SK-N-SH (cell line): ENCODE measurements at regions not wholly inside any gene's neighbourhood (a gene's known extent, or its start where the extent isn't known, plus 50 kb on each side); places are given as distances from the start of the nearest gene placed in this dataset.

Experiments used
- CTCF ChIA-PET: fragments of 300-600, 350-600 bp; formaldehyde crosslinking; extraction: SDS; loops from one replicate; lab custom pipeline; 2021; lab: Yijun Ruan, JAX
- POLR2A ChIA-PET: fragments of 350-600 bp; sonication (Branson Sonifier 250); formaldehyde crosslinking; extraction: SDS; loops from one replicate; lab custom pipeline; 2020; ENCODE audit warnings: antibody characterized with exemption, inconsistent platforms; lab: Yijun Ruan, JAX
- DNase-seq: peaks from one replicate; pipeline ENCODE4 v3.0.0; 2012
- H2AFZ ChIP-seq: fragments of 200-600 bp; sonication (generic); 2 replicates; pipeline ENCODE4 v1.8.1; 2016; ENCODE audit warnings: antibody characterized with exemption, mild to moderate bottlenecking, low read depth
- H3F3A ChIP-seq: fragments of 200-600 bp; sonication (generic); replicated peaks from 2 replicates; pipeline ENCODE3; 2016; ENCODE audit warnings: antibody characterized with exemption, mild to moderate bottlenecking; ENCODE audit not compliant: insufficient read depth
- H3K27ac ChIP-seq, 2 experiments: fragments of 200-500 bp in 1 of 2; fragments of 200-600 bp in 1 of 2; sonication (Bioruptor generic) in 1 of 2; sonication (generic), shearing (Covaris generic) in 1 of 2; 2 replicates each; pipeline versions ENCODE4 v1.5.1 to v1.6.1; 2014 to 2016; ENCODE audit warnings: low read depth in 2 of 2, inconsistent platforms in 1 of 2, low read length in 1 of 2, mild to moderate bottlenecking in 1 of 2, mixed read lengths in 1 of 2
- H3K27me3 ChIP-seq: fragments of 200-600 bp; sonication (generic), shearing (Covaris generic); 2 replicates; pipeline ENCODE4 v1.6.1; 2016; ENCODE audit warnings: mixed run types; ENCODE audit not compliant: insufficient read depth
- H3K36me3 ChIP-seq, 2 experiments: fragments of 200-500 bp in 1 of 2; fragments of 200-600 bp in 1 of 2; sonication (Bioruptor generic) in 1 of 2; sonication (generic) in 1 of 2; replicated peaks in 1 of 2; 2 replicates each; pipeline versions ENCODE3 to v1.5.1; 2014 to 2016; ENCODE audit warnings: low read length in 1 of 2, mild to moderate bottlenecking in 1 of 2; ENCODE audit not compliant: insufficient read depth in 2 of 2, control insufficient read depth in 1 of 2
- H3K4me1 ChIP-seq, 2 experiments: fragments of 200-500 bp in 1 of 2; fragments of 200-600 bp in 1 of 2; sonication (Bioruptor generic) in 1 of 2; sonication (generic), shearing (Covaris generic) in 1 of 2; 2 replicates each; pipeline versions ENCODE4 v1.5.1 to v1.6.1; 2014 to 2016; ENCODE audit warnings: low read depth in 1 of 2, low read length in 1 of 2, mixed run types in 1 of 2; ENCODE audit not compliant: insufficient read depth in 2 of 2, control insufficient read depth in 1 of 2
- H3K4me2 ChIP-seq: fragments of 200-600 bp; sonication (generic), shearing (Covaris generic); 2 replicates; pipeline ENCODE4 v1.6.1; 2017; ENCODE audit warnings: mixed run types
- H3K4me3 ChIP-seq, 2 experiments: fragments of 200-500 bp in 1 of 2; fragments of 200-600 bp in 1 of 2; sonication (Bioruptor generic) in 1 of 2; sonication (generic), shearing (Covaris generic) in 1 of 2; 2 replicates each; pipeline versions ENCODE4 v1.5.1 to v1.8.1; 2014 to 2016; ENCODE audit warnings: low read depth in 2 of 2, inconsistent platforms in 1 of 2, low read length in 1 of 2, mild to moderate bottlenecking in 1 of 2, mixed read lengths in 1 of 2, moderate library complexity in 1 of 2
- H3K79me2 ChIP-seq: fragments of 200-600 bp; sonication (generic); 2 replicates; pipeline ENCODE4 v1.8.1; 2017; ENCODE audit warnings: mild to moderate bottlenecking; ENCODE audit not compliant: insufficient read depth
- H3K9ac ChIP-seq: fragments of 200-600 bp; sonication (generic); 2 replicates; pipeline ENCODE4 v1.6.1; 2017; ENCODE audit warnings: mixed run types
- H3K9me2 ChIP-seq: fragments of 200-600 bp; sonication (generic); 2 replicates; pipeline ENCODE4 v1.6.1; 2017; ENCODE audit warnings: mixed run types
- H3K9me3 ChIP-seq: fragments of 200-600 bp; sonication (generic); 2 replicates; pipeline ENCODE4 v1.6.1; 2017; ENCODE audit warnings: mixed run types, mild to moderate bottlenecking, moderate library complexity
- H4K20me1 ChIP-seq: fragments of 200-600 bp; sonication (generic); 2 replicates; pipeline ENCODE4 v1.6.1; 2017; ENCODE audit warnings: mild to moderate bottlenecking, mixed run types; ENCODE audit not compliant: insufficient read depth
- CHD2 ChIP-seq: fragments of 150-350 bp; IDR thresholded peaks from 2 replicates; pipeline ENCODE4 v1.6.1; 2018; ENCODE audit warnings: low read length; ENCODE audit not compliant: partially characterized antibody
- CTCF ChIP-seq: fragments of 200-600 bp; sonication (generic); IDR thresholded peaks from 2 replicates; pipeline ENCODE4 v1.6.1; 2017; ENCODE audit warnings: antibody characterized with exemption, mild to moderate bottlenecking, moderate library complexity
- EZH2phosphoT487 ChIP-seq: fragments of 200-600 bp; sonication (generic); IDR thresholded peaks from 2 replicates; pipeline ENCODE4 v1.6.1; 2017; ENCODE audit warnings: low read depth, mixed run types, mild to moderate bottlenecking, antibody characterized with exemption, moderate library complexity, borderline replicate concordance
- FOSL2 ChIP-seq: IDR thresholded peaks from 2 replicates; pipeline ENCODE4 v1.4.0; 2012; ENCODE audit warnings: low read depth, mild to moderate bottlenecking, moderate library complexity, borderline replicate concordance
- FOXJ3 ChIP-seq: sonication (generic); formaldehyde crosslinking; IDR thresholded peaks from 2 replicates; pipeline ENCODE4 v1.5.1; 2020; ENCODE audit warnings: mild to moderate bottlenecking, missing genetic modification reagents
- FOXM1 ChIP-seq: IDR thresholded peaks from 2 replicates; pipeline ENCODE4 v1.4.0; 2012; ENCODE audit warnings: low read depth, mild to moderate bottlenecking
- GABPA ChIP-seq: IDR thresholded peaks from 2 replicates; pipeline ENCODE4 v1.4.0; 2012; ENCODE audit warnings: low read depth, mild to moderate bottlenecking
- GATA2 ChIP-seq: sonication (generic); formaldehyde crosslinking; IDR thresholded peaks from 2 replicates; pipeline ENCODE4 v1.5.0; 2020; ENCODE audit warnings: mild to moderate bottlenecking, missing genetic modification reagents
- IRF3 ChIP-seq: fragments of 150-350 bp; IDR thresholded peaks from 2 replicates; pipeline ENCODE4 v1.6.1; 2016; ENCODE audit warnings: mild to moderate bottlenecking, low read depth, low read length
- MAX ChIP-seq: IDR thresholded peaks from 2 replicates; pipeline ENCODE4 v1.4.0; 2012; ENCODE audit warnings: low read depth
- MEF2A ChIP-seq: IDR thresholded peaks from 2 replicates; pipeline ENCODE4 v1.4.0; 2012; ENCODE audit warnings: low read depth, borderline replicate concordance
- MXI1 ChIP-seq: IDR thresholded peaks from 2 replicates; pipeline ENCODE4 v1.6.1; 2012; ENCODE audit warnings: mild to moderate bottlenecking, low read depth, low read length, improper control_type of control experiment
- NFIC ChIP-seq: IDR thresholded peaks from 2 replicates; pipeline ENCODE4 v1.4.0; 2012; ENCODE audit warnings: borderline replicate concordance
- RAD21 ChIP-seq: IDR thresholded peaks from 2 replicates; pipeline ENCODE4 v1.6.1; 2012; ENCODE audit warnings: mild to moderate bottlenecking, low read length
- RFX5 ChIP-seq: IDR thresholded peaks from 2 replicates; pipeline ENCODE4 v1.6.1; 2012; ENCODE audit warnings: mild to moderate bottlenecking, improper control_type of control experiment, low read length
- RXRA ChIP-seq: IDR thresholded peaks from 2 replicates; pipeline ENCODE4 v1.4.0; 2012; ENCODE audit warnings: low read depth, mild to moderate bottlenecking, borderline replicate concordance
- TCF12 ChIP-seq: IDR thresholded peaks from 2 replicates; pipeline ENCODE4 v1.4.0; 2012
- TEAD4 ChIP-seq: IDR thresholded peaks from 2 replicates; pipeline ENCODE4 v1.4.0; 2012; ENCODE audit warnings: mild to moderate bottlenecking, borderline replicate concordance; ENCODE audit not compliant: insufficient read depth
- USF2 ChIP-seq: fragments of 150-350 bp; IDR thresholded peaks from 2 replicates; pipeline ENCODE4 v1.6.1; 2017; ENCODE audit warnings: antibody characterized with exemption, low read length, low read depth, borderline replicate concordance
- WGBS: methylation state at CpG from one replicate; pipeline ENCODE4 v1.1.6; 2017; ENCODE audit warnings: low lambda C conversion rate; 5-methylcytosine and 5-hydroxymethylcytosine counted together

- Histone ChIP-seq H3K9me3 (peaks cover 7% of the 10 kb centered on the region; the same call in 1 of the 2 replicates), H3K36me3 (no peaks in the 10 kb centered on the region), H3K79me2 (no peaks in the 10 kb centered on the region), H4K20me1 (no peaks in the 10 kb centered on the region), H2AFZ (no peak overlapping the region), H3K27me3 (no peaks in the 10 kb centered on the region), H3K27ac (no peak overlapping the region), H3K9me2 (no peaks in the 10 kb centered on the region), H3K4me3 (no peak overlapping the region), H3F3A (no peaks in the 10 kb centered on the region), H3K4me1 (no peaks in the 10 kb centered on the region), H3K9ac (no peak overlapping the region), H3K4me2 (no peak overlapping the region)
- WGBS = 31% methylated on average over 5 of the region's 5 CpGs
- TF ChIP-seq MEF2A = no peak
- TF ChIP-seq USF2 = no peak
- TF ChIP-seq NFIC = no peak
- no peak for TF ChIP-seq RAD21
- no peak for TF ChIP-seq GABPA
- no peak for TF ChIP-seq RFX5
- no peak for TF ChIP-seq IRF3
- TF ChIP-seq EZH2phosphoT487 = no peak
- TF ChIP-seq FOXM1 = no peak
- no peak for TF ChIP-seq FOXJ3 (CRISPR knock-in tag)
- no peak for TF ChIP-seq CHD2
- TF ChIP-seq GATA2 (CRISPR knock-in tag) = no peak
- no peak for TF ChIP-seq MAX
- no peak for TF ChIP-seq TEAD4
- no peak for TF ChIP-seq RXRA
- TF ChIP-seq TCF12 = no peak
- TF ChIP-seq FOSL2 = no peak
- no peak for DNase-seq
- ChIA-PET CTCF (no interaction called here), POLR2A (no interaction called here)
These were observed 345.5 kb downstream of the SQOR start for GRCh38 chr15:45980366-45980765.

- no peaks in the 10 kb centered on the region for H3K4me1 ChIP-seq
- no peaks in the 10 kb centered on the region for H3F3A ChIP-seq
- no peak overlapping the region for H3K27ac ChIP-seq
- no peak overlapping the region for H2AFZ ChIP-seq
- CTCF ChIA-PET = no interaction called here
- H4K20me1 ChIP-seq = no peaks in the 10 kb centered on the region
- no peak for DNase-seq
- H3K27me3 ChIP-seq = no peaks in the 10 kb centered on the region
- no peak overlapping the region for H3K4me2 ChIP-seq
- H3K9me2 ChIP-seq = no peaks in the 10 kb centered on the region
- H3K79me2 ChIP-seq = no peaks in the 10 kb centered on the region
- no peaks in the 10 kb centered on the region for H3K36me3 ChIP-seq
- 0% methylated on average over 1 of the region's 1 CpG for WGBS
- POLR2A ChIA-PET = no interaction called here
- TF ChIP-seq CTCF (no peak), FOSL2 (no peak), IRF3 (no peak), RXRA (no peak), FOXM1 (no peak), RAD21 (no peak), MXI1 (no peak)
- peaks cover 10% of the 10 kb centered on the region; the same call in 1 of the 2 replicates for H3K9me3 ChIP-seq
- H3K9ac ChIP-seq = no peak overlapping the region
- H3K4me3 ChIP-seq = no peak overlapping the region
These were observed 346.8 kb downstream of the SQOR start for GRCh38 chr15:45981625-45982024.
